ENCODE measurements at regions not wholly inside any gene's neighbourhood (a gene's known extent, or its start where the extent isn't known, plus 50 kb on each side); places are given as distances from the start of the nearest gene placed in this dataset.
A peak's percentile ranks its signal among the peaks of the same experiment; 100 is the strongest.

DNA sequence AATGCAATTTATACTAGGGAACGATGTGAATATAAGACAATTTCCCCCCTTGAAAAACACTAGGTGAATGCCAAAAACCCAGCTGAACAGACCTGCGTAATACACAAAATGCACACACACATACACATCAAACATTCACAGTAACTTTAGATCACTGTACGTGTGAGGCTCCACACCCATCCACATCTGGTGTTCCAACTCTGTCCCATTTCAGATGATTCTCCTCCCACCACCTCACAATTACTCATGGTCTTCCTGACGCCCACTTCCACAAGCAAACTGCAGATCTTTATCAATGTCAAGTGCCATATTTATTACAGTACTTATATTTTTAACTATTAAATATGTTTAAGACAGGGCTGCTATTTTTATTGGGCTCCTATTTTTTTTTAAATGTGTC, 57.8 kb upstream of the TENM4 start:
- TF ChIP-seq FOXA1 (IDR thresholded peaks at IDR 0.05) (no peak), SUZ12 (IDR thresholded peaks at IDR 0.05) (no peak), TARDBP (IDR thresholded peaks at IDR 0.05) (no peak), FOXK2 (IDR thresholded peaks at IDR 0.05) (no peak), ELF4 (IDR thresholded peaks at IDR 0.05) (no peak)
- CTCF ChIA-PET, result no interaction called here
- no peak for DNase-seq (ENCODE audit: extremely low spot score)
- POLR2A ChIA-PET, result no interaction called here

DNA sequence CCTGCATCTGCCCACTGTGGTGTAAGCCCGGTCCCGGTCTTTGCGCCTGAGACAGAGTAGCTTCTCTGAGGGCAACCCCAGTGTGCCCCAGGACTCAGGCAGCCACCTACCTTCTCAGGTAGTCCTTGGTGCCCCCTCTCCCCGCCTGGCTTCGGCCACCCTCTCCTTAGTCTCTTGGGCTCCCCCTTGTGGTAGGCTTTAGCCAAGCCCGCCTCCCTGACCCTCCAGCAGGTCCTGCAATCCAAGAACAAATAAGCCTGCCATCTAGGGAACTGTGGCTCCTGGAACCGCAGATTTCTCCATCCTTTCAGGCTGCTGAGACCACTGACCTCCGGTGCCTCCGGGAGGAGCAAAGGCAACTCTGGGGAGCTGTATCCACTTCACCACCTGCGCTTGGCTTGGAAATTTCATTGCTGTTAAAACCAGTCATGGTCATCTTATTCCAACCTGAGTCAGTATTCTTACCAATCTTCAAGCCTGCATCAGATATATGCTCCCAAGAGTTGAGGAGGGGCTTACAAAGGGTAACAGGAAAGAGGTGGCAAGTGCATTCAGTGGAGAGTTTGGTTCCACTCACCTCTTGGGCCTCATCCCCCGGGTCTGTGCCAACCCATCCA, 52.8 kb upstream of the TENM4 start:
- DNase-seq (ENCODE audit: extremely low spot score), result peak; percentile 81
- POLR2A ChIA-PET, result no interaction called here
- CTCF ChIA-PET, result interaction anchor here (0.6 to 1.6 kb wide), 7 partner anchors 12 to 973 kb away, joined by 3 to 8 read pairs (median 4); no protein-coding TSS in a partner anchor
- TF ChIP-seq ZNF384 (IDR thresholded peaks at IDR 0.05) (no peak), HDGF (IDR thresholded peaks at IDR 0.05; ENCODE audit: borderline replicate concordance) (no peak), ARNT (IDR thresholded peaks at IDR 0.05) (no peak), SP1 (IDR thresholded peaks at IDR 0.05) (no peak), L3MBTL2 (conservative IDR thresholded peaks at IDR 0.05) (no peak), CTBP1 (IDR thresholded peaks at IDR 0.05; ENCODE audit: borderline replicate concordance) (no peak), BHLHE40 (IDR thresholded peaks at IDR 0.05; ENCODE audit: borderline replicate concordance) (no peak), ELF4 (IDR thresholded peaks at IDR 0.05) (no peak), SUZ12 (IDR thresholded peaks at IDR 0.05) (no peak), FOXM1 (IDR thresholded peaks at IDR 0.05; ENCODE audit: borderline replicate concordance) (no peak), FOXA1 (IDR thresholded peaks at IDR 0.05) (no peak), FOXK2 (IDR thresholded peaks at IDR 0.05) (no peak), LEF1 (IDR thresholded peaks at IDR 0.05; ENCODE audit: borderline replicate concordance) (no peak), TARDBP (IDR thresholded peaks at IDR 0.05) (no peak), NFRKB (IDR thresholded peaks at IDR 0.05) (no peak)
- TF ChIP-seq, protein P1, sequence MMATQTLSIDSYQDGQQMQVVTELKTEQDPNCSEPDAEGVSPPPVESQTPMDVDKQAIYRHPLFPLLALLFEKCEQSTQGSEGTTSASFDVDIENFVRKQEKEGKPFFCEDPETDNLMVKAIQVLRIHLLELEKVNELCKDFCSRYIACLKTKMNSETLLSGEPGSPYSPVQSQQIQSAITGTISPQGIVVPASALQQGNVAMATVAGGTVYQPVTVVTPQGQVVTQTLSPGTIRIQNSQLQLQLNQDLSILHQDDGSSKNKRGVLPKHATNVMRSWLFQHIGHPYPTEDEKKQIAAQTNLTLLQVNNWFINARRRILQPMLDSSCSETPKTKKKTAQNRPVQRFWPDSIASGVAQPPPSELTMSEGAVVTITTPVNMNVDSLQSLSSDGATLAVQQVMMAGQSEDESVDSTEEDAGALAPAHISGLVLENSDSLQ (IDR thresholded peaks at IDR 0.05), result no peak

DNA sequence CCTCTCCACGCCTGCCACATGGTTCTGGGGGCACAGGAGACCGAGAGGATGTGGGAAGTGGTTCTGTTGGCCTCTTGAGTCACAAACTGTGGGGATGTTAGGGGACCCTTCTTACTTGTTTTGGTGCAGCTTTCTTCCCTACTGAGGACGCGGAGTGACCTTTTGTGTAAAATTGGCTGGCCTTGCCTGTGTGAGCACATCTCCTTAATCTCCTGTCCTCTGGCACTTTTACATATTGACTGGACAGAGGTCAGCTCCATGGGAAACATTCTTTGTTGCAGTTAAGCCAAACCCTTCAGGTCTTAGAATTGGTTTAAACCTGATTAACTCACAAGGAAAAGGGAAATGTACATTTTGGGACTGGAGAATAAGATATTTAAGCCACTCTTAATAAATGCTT, 51.2 kb upstream of the TENM4 start:
- CTCF ChIA-PET, result interaction anchor here (1.6 kb wide), 1 partner anchor 51 kb away, joined by 5 read pairs; the partner anchor contains the start of gene TENM4

More for the DNA sequence above, 51.2 kb upstream of the TENM4 start:
- TF ChIP-seq ELF4 (IDR thresholded peaks at IDR 0.05) (no peak), FOXK2 (IDR thresholded peaks at IDR 0.05) (no peak), CTBP1 (IDR thresholded peaks at IDR 0.05; ENCODE audit: borderline replicate concordance) (no peak), BHLHE40 (IDR thresholded peaks at IDR 0.05; ENCODE audit: borderline replicate concordance) (no peak)
- POLR2A ChIA-PET, result no interaction called here
- DNase-seq (ENCODE audit: extremely low spot score), result no peak
